NCI-H146 (cell line): ENCODE measurements at regions not wholly inside any gene's neighbourhood (a gene's known extent, or its start where the extent isn't known, plus 50 kb on each side); places are given as distances from the start of the nearest gene placed in this dataset.
"Not testable (repeated sequence)": the region's sequence is repeated elsewhere in the genome, so short reads cannot be mapped to it uniquely, and the experiment has no call there.

Experiments used
- DNase-seq: peaks from one replicate; lab custom pipeline; 2025; lab: John Stamatoyannopoulos, UW

DNA sequence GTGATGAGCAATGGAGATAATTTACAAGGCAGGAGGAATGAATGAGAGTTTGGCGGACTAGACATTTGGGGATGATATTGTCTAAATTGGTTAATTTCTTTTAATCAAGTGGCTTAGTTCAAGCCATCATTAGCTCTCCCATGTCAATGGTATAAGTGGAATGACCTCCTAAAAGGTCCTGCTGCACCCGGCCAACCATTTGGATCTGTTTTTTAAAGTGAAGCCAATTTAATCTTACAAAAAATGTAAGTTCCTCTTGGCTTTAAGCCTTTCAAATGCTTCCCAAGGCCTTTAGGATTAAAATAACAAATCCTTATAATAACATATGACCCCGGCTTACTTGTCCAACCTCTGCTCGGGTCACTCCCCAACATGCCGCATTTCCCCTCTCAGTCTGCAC is 484.4 kb upstream of the ADAMTS9 start:
- DNase-seq, result no peak

DNA sequence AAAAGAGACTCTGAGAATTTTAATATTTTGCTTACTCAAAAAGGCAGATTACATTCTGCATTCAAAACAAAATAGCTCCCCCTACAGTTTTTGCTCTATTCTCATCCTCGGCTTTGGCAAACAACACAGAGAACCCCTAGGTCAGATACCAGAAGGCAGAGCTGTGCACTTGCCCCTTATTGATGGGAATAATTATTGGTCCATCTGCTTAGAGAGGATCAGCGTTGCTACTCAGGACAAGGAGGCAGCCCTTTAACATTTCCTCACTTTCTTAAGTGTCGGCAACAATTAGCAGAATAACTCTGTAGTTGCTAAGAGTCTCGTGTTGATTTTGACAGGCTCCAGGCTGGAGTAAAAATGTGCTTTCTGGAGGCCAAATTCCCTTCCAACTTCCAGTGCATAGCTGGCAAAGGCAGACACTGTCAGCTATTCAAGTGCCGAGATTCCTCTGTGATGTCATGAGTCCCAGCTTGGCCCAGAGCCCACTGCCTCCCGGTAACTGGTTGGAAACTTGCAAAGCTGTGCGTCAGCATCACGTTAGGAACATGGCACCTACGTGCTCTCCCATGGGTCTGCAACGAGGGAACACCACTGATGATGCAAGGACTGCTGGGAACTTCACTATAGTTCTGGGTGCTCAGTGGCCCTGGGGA is 482.7 kb upstream of the ADAMTS9 start:
- DNase-seq, result no peak

DNA sequence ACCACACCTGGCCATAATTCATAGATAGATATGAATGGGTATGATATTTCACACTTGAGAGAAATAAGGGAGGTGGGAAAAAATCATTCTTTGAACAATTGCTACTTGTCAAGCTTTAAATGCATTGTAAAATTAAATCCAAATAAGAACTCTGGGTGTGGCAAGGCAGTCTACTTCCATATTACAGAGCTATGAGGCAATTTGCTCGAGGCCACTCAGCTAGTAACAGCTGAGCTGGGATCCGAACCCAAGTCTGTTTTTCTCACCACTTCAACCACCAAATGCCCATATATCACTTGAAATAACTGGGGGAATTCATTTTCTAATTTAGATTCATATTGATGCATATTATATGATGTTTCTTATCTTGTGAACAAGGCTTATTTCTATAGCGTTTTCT is 482.2 kb upstream of the ADAMTS9 start:
- no peak for DNase-seq

DNA sequence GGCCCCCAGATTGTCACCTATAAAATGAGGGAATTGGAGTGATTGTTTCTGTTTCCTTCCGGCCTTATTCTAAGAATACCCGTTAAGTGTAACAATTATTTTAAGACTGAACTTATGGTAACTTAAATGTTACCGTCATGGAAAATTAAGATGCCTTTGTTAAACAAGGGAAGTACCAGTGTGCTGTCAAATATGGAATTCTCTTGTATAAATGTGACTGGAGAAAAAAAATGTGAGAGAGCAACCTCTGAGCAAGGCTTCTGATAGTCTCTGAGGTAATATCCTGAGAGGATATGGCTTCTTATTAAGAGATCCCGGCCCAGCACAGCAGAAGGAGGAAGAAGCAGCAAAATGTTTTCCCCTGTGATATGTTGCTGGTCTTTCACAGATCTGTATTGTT is 480.7 kb upstream of the ADAMTS9 start:
- DNase-seq, result no peak

DNA sequence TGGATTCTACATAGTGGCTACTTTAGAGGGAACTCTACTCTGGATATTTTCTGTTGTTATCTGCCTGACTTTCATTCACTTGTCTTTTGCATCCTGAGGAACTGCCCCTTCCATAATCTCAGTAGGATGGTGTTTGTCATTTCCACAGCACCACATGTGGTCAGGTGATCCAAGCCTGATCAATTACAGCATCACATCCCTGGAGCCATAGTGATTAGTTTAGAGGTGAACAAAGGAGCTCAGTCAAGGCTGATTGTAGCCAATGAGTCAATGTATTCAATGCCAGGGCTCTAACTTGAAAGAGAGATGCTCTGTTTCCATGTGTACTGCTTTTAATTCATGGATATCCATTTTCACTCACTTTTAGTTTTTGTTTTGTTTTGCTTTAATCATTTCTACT is 478.7 kb upstream of the ADAMTS9 start:
- DNase-seq, result no peak

DNA sequence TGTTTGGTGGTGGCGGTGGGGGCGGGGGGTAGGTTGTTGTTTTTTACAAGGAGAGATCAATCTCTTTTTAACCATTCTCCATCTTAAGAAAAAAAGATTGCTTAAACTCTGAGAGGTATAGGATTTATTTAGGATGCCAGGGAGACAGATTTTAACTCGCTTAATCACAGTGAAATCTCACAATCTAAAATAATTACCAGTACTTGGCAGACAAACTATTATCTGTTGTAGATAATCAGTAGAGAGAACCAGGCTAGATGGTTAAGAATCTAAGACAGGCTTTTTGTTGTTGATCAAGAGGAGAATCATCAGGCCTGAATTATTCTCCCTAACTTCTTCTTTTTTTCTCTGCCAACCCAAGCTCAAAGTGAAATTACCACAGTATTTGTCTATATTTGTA is 470.2 kb upstream of the ADAMTS9 start:
- DNase-seq, result no peak

DNA sequence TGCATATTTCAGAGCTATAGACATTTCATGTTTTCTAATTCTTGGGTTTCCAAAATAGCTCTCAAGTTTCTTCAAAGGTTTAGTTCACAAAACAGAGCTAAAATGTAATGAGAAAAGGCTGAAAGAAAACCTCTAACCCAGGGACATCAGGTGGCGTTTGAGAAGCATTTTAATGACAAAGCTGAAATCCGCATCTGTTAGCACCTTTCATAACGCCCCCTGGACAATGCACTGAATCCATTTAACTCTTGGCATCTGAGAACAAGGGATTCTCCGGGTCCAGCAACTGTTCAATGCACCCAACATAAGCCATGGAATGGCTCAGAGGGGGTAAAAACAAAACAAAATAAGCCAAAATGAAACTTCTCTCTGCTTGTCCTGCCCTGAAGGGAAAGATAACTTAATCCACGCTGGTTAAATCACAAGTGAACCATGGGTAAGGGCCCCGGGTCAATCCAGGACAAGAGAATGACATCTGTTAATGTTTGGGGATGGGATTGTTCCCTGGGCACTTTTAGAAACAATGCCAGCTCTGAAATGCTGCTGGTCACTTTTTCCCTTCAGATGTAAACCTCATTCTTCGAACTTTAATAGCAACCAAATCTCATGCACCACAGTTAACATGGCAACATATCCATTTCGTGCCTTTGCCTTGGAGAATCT is 466.2 kb upstream of the ADAMTS9 start:
- DNase-seq, result no peak

DNA sequence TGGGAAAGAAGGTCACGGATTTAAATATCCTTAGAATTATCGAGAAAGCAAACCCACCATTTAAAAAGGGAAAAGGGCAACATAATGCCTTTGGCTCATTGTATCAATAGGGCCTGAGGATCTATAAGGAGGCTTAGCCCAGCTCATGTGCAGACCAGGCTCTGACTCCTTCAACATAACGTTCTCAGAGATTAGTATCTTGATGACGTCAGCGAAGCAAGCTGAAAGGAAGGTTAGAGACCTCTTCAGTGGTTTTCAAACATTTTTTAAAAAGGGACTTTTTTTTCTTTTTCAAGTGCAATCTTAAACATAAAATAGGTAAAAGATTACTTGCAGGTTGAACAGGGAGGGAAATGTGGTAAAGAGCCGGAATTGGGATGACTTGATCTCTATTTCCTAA is 463.9 kb upstream of the ADAMTS9 start:
- no peak for DNase-seq

DNA sequence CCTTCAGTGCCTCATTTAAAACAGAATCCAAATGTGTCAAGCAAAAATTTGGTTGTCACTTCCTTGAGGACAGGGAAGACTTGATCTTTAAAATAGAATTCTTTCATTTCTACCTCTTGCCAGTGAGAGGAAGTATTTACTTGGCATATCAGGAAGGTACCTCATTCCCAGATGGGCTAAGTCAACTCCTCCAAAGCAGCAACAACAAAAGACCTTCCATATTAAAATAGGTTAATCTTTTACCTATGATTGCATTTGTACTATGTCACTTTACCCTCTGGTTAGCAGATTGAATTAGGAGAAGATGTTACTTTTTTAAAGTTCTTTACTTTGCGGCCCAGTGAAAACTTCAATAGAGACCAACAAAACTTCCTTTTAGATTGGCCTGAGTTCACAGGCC is 462.1 kb upstream of the ADAMTS9 start:
- DNase-seq, result no peak

GRCh38 chr3:65148687-65149086 is 460.9 kb upstream of the ADAMTS9 start:
- no peak for DNase-seq

DNA sequence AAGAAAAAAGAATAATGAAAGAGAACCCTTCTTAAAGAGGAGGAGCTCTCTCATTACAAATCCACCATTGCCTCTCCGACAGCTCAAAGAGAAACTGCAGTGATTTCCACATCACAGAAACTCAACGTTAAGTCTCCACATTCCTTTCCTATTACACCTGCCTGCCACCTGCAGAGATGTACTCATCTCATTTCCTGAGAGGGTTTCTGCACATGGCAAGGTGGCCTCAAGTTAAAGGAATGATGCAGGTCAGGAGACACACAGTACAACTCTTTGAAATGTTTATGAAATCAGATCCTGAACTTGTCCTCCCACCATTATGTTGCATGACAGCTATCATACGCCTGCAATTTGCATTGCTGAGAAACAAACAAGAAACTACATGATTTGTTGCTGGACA is 458.4 kb upstream of the ADAMTS9 start:
- no peak for DNase-seq

DNA sequence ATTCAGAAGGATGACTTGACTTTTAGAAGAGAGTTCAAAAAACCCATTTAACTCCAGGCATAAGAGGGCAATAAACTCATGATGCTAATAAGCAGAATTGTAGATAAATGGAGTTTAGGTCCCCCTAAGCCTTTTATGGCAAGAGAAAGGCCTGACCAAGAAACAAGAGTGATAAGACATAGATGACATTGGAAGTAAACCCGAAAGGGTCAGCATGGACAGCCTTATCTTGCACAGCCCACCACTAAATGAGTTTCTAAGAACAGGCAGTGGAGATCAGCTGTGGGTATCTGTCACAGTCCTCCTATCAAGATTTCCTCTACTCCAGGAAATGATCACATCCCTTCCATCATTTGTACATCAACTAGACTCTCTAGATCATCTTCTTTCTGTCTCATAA is 457.9 kb upstream of the ADAMTS9 start:
- no peak for DNase-seq

- DNase-seq, result no peak
These were observed 457.1 kb upstream of the ADAMTS9 start for GRCh38 chr3:65144791-65145351.

- no peak for DNase-seq
These were observed 454.7 kb upstream of the ADAMTS9 start for GRCh38 chr3:65142456-65142855.

- no peak for DNase-seq
These were observed 450.8 kb upstream of the ADAMTS9 start for GRCh38 chr3:65138556-65138955.

GRCh38 chr3:65133752-65134151 is 446.0 kb upstream of the ADAMTS9 start:
- DNase-seq, result not testable (repeated sequence)

- no peak for DNase-seq
These were observed 443.0 kb upstream of the ADAMTS9 start for GRCh38 chr3:65130782-65131181.

GRCh38 chr3:65128346-65128745 is 440.5 kb upstream of the ADAMTS9 start:
- no peak for DNase-seq

DNA sequence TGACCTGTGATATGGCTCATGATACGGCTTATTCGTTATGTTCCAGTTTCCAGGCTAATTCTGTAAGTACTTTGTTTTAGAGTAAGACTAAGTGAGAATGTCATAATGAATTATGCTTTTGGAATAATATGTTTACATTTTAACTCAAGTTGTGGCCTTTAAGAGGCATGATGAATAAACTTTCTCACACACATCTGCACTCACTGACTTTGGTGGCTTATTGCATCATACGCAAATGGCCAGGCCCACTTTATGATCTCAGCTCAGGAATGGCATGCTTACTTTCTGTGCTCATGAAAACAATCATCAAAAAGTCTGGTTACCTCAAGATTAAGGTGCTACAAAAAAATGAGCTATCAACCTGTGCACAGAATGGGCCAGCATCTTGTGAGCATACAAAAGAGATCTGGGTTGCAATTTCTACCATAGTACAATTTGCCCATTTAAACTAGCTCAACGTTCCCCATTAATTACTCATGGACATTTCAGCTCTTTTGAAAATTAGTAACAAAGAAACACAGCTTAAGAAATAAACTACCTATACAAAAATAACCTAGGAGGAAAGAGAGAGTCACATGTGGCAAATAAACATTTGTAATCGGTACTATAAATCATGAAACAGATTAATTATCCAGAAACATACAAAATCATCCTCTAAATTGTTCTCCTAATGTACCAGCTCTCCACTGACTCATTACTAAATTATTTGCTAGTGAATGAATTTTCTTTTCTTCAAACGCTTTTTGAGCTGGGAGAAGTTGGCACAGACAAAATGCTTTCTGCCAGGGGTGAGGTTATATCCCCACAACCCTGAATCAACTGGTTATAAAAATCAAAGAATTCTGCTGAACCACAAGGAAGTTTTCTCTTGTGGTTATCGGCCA is 439.0 kb upstream of the ADAMTS9 start:
- no peak for DNase-seq

GRCh38 chr3:65120156-65120555 is 432.4 kb upstream of the ADAMTS9 start:
- DNase-seq, result not testable (repeated sequence)

- DNase-seq, result no peak
These were observed 431.2 kb upstream of the ADAMTS9 start for GRCh38 chr3:65118912-65119499.

GRCh38 chr3:65114041-65114440 is 426.2 kb upstream of the ADAMTS9 start:
- DNase-seq, result no peak
